Endothelial cell of umbilical vein (primary cell): ENCODE measurements at regions not wholly inside any gene's neighbourhood (a gene's known extent, or its start where the extent isn't known, plus 50 kb on each side); places are given as distances from the start of the nearest gene placed in this dataset.

Source experiments
- BruUV-seq: library from RNA; stranded (reverse); fragments of 400-500 nt; replicated peaks from 2 replicates; lab custom pipeline; 2021; lab: Mats Ljungman, UMichigan
- CTCF ChIA-PET: fragments of 300-600, 350-600 bp; sonication (Branson Sonifier 250); formaldehyde crosslinking; loops from one replicate; lab custom pipeline; 2021; ENCODE audit warnings: antibody characterized with exemption, inconsistent platforms; lab: Charles Lee
- POLR2A ChIA-PET: fragments of 300-600, 350-600 bp; sonication (Branson Sonifier 250); formaldehyde crosslinking; loops from one replicate; lab custom pipeline; 2021; ENCODE audit warnings: antibody characterized with exemption, inconsistent platforms; lab: Charles Lee
- DNase-seq: peaks from one replicate; pipeline ENCODE4 v3.0.0-alpha.2; 2011; ENCODE audit warnings: low read depth, low spot score
- FAIRE-seq: peaks from 2 replicates; lab custom pipeline; 2011; peaks lifted over from hg19 to GRCh38; lab: Jason Lieb, UNC
- H2AFZ ChIP-seq: 2 replicates; pipeline ENCODE4 v1.6.0; 2012; ENCODE audit warnings: low read depth, low read length, control low read depth, inconsistent platforms
- H3K27ac ChIP-seq: 2 replicates; pipeline ENCODE4 v1.5.1; 2011; ENCODE audit warnings: low read depth, mild to moderate bottlenecking, control low read depth, low read length, moderate library complexity; ENCODE audit not compliant: insufficient read depth
- H3K27me3 ChIP-seq, 2 experiments: 2 replicates each; pipeline versions ENCODE4 v1.6.0 to v1.6.1; 2011; ENCODE audit warnings: low read length in 2 of 2, mixed read lengths in 1 of 2; ENCODE audit not compliant: control insufficient read depth in 2 of 2, insufficient read depth in 2 of 2
- H3K36me3 ChIP-seq, 2 experiments: 2 replicates in 1 of 2; 3 replicates in 1 of 2; pipeline ENCODE4 v1.5.1; 2011; ENCODE audit warnings: low read length in 2 of 2, mild to moderate bottlenecking in 1 of 2, moderate library complexity in 1 of 2; ENCODE audit not compliant: control insufficient read depth in 2 of 2, insufficient read depth in 2 of 2; ENCODE audit errors: extremely low read depth in 1 of 2
- H3K4me1 ChIP-seq: 3 replicates; pipeline ENCODE4 v1.5.1; 2011; ENCODE audit warnings: mild to moderate bottlenecking, low read length; ENCODE audit not compliant: control insufficient read depth, insufficient read depth; ENCODE audit errors: extremely low read depth
- H3K4me2 ChIP-seq: 2 replicates; pipeline ENCODE4 v1.6.1; 2011; ENCODE audit warnings: low read length, control low read depth, mixed read lengths; ENCODE audit not compliant: insufficient read depth
- H3K4me3 ChIP-seq, 3 experiments: fragments of 200-600 bp in 1 of 3; sonication (generic), shearing (Covaris generic) in 1 of 3; replicated peaks in 1 of 3; 2 replicates each; pipeline ENCODE4 v1.5.1; 2011 to 2016; ENCODE audit warnings: control low read depth in 3 of 3, low read length in 3 of 3, mild to moderate bottlenecking in 2 of 3, inconsistent platforms in 1 of 3, low read depth in 1 of 3, moderate library complexity in 1 of 3; ENCODE audit not compliant: insufficient read depth in 1 of 3
- H3K79me2 ChIP-seq: 2 replicates; pipeline ENCODE4 v1.6.0; 2012; ENCODE audit warnings: low read length, inconsistent platforms; ENCODE audit not compliant: control insufficient read depth, insufficient read depth
- H3K9ac ChIP-seq: replicated peaks from 2 replicates; pipeline ENCODE3; 2011; ENCODE audit warnings: low read length, control low read depth; ENCODE audit not compliant: insufficient read depth; ENCODE audit errors: extremely low read depth
- H3K9me1 ChIP-seq: replicated peaks from 3 replicates; pipeline ENCODE4 v1.6.0; 2011; ENCODE audit warnings: mild to moderate bottlenecking, low read length; ENCODE audit not compliant: control insufficient read depth, insufficient read depth; ENCODE audit errors: extremely low read depth
- H3K9me3 ChIP-seq: replicated peaks from 2 replicates; pipeline ENCODE4 v1.5.1; 2012; ENCODE audit warnings: low read length, inconsistent platforms; ENCODE audit not compliant: control insufficient read depth, insufficient read depth
- H4K20me1 ChIP-seq: replicated peaks from 2 replicates; pipeline ENCODE3; 2011; ENCODE audit warnings: mild to moderate bottlenecking, low read length; ENCODE audit not compliant: control insufficient read depth, insufficient read depth; ENCODE audit errors: extremely low read depth
- CTCF ChIP-seq, 2 donors: IDR thresholded peaks; 1 replicate in 1 of 2; 2 replicates in 1 of 2; pipeline ENCODE4 v1.5.1; 2011; ENCODE audit warnings: low read length in 2 of 2, mild to moderate bottlenecking in 2 of 2, moderate library complexity in 2 of 2, control low read depth in 1 of 2, inconsistent platforms in 1 of 2, low read depth in 1 of 2; ENCODE audit not compliant: insufficient read depth in 1 of 2; ENCODE audit errors: extremely low read depth in 1 of 2
- EZH2 ChIP-seq: IDR thresholded peaks from 2 replicates; pipeline ENCODE4 v1.6.1; 2012; ENCODE audit warnings: borderline replicate concordance, low read depth, mild to moderate bottlenecking, moderate library complexity, low read length, inconsistent platforms; ENCODE audit not compliant: severe bottlenecking
- FOS ChIP-seq: IDR thresholded peaks from 2 replicates; pipeline ENCODE4 v1.6.1; 2011; ENCODE audit warnings: mild to moderate bottlenecking, low read length, moderate library complexity, borderline replicate concordance; ENCODE audit not compliant: insufficient read depth
- GATA2 ChIP-seq: IDR thresholded peaks from 2 replicates; pipeline ENCODE4 v1.7.0; 2011; ENCODE audit warnings: low read depth, mild to moderate bottlenecking, moderate library complexity, mixed read lengths, low read length; ENCODE audit not compliant: insufficient read length, insufficient read depth
- JUN ChIP-seq: IDR thresholded peaks from 2 replicates; pipeline ENCODE4 v1.6.1; 2011; ENCODE audit warnings: borderline replicate concordance, low read depth; ENCODE audit not compliant: insufficient read length, insufficient read depth
- MAX ChIP-seq: IDR thresholded peaks from 2 replicates; pipeline ENCODE4 v1.6.1; 2011; ENCODE audit not compliant: insufficient read depth, insufficient read length
- MYC ChIP-seq: IDR thresholded peaks from one replicate; pipeline ENCODE4 v1.6.1; 2011; ENCODE audit warnings: mild to moderate bottlenecking, low read depth, low read length
- POLR2A ChIP-seq: IDR thresholded peaks from 2 replicates; pipeline ENCODE4 v1.6.1; 2012; ENCODE audit warnings: low read depth, mild to moderate bottlenecking, control low read depth, low read length
- POLR2AphosphoS5 ChIP-seq: IDR thresholded peaks from 2 replicates; pipeline ENCODE4 v1.6.1; 2012; ENCODE audit warnings: low read depth, mild to moderate bottlenecking, control low read depth, low read length, moderate library complexity; ENCODE audit not compliant: insufficient read depth
- dilution Hi-C: fragments of 300-500 bp; cut with MboI; formaldehyde crosslinking; loops from one replicate; pipeline ENCODE4 v1.15.0; 2019; ENCODE audit warnings: low sequenced_read_pairs; ENCODE audit not compliant: extremely low pct_ligation_motif_present
- intact Hi-C: fragments of 100-400 bp; cut with micrococcal nuclease; formaldehyde crosslinking; loops from one replicate; pipeline ENCODE4 v1.10.0; 2022

GRCh38 chr1:229191066-229191674, 79.7 kb upstream of the RAB4A start:
- no peaks in the 10 kb centered on the region for H3K79me2 ChIP-seq
- no peaks in the 10 kb centered on the region for H3K4me1 ChIP-seq
- ChIA-PET POLR2A (no interaction called here), CTCF (no interaction called here)
- TF ChIP-seq POLR2AphosphoS5 (no peak), EZH2 (no peak), CTCF (IDR thresholded peaks at IDR 0.05; ENCODE audit: extremely low read depth in 1 of 2, insufficient read depth in 1 of 2, low read depth in 1 of 2, low read length in 2 of 2) (no peak), JUN (no peak)
- H3K9ac ChIP-seq = no peak overlapping the region
- dilution Hi-C loops (no loop called here), intact Hi-C loops (no loop called here)
- H3K27ac ChIP-seq = no peak overlapping the region
- H3K9me1 ChIP-seq = no peaks in the 10 kb centered on the region
- H3K4me2 ChIP-seq = no peak overlapping the region
- no peak overlapping the region for H2AFZ ChIP-seq
- DNase-seq (no peak), FAIRE-seq (no peak)
- no TSS peak for BruUV-seq
- H3K27me3 ChIP-seq = no peaks in the 10 kb centered on the region
- H3K9me3 ChIP-seq = no peaks in the 10 kb centered on the region
- H3K4me3 ChIP-seq = no peak overlapping the region
- H4K20me1 ChIP-seq = no peaks in the 10 kb centered on the region
- no peaks in the 10 kb centered on the region for H3K36me3 ChIP-seq

- Histone ChIP-seq H3K27ac (no peak overlapping the region), H3K9ac (no peak overlapping the region), H3K4me2 (no peak overlapping the region), H3K4me3 (no peak overlapping the region), H3K9me3 (no peaks in the 10 kb centered on the region), H3K9me1 (no peaks in the 10 kb centered on the region), H3K36me3 (no peaks in the 10 kb centered on the region), H3K79me2 (no peaks in the 10 kb centered on the region), H2AFZ (no peak overlapping the region), H3K27me3 (no peaks in the 10 kb centered on the region), H4K20me1 (no peaks in the 10 kb centered on the region), H3K4me1 (no peaks in the 10 kb centered on the region)
- TF ChIP-seq EZH2 (no peak), GATA2 (no peak), POLR2AphosphoS5 (no peak), FOS (no peak), MAX (no peak), MYC (no peak), JUN (no peak), CTCF (IDR thresholded peaks at IDR 0.05; ENCODE audit: extremely low read depth in 1 of 2, insufficient read depth in 1 of 2, low read depth in 1 of 2, low read length in 2 of 2) (no peak), POLR2A (no peak)
- intact Hi-C loops (no loop called here), dilution Hi-C loops (no loop called here)
- no TSS peak for BruUV-seq
- POLR2A ChIA-PET = no interaction called here
- no peak for DNase-seq
- no peak for FAIRE-seq
- CTCF ChIA-PET = no interaction called here
Observed at GRCh38 chr1:229192031-229192430, 78.9 kb upstream of the RAB4A start.
